ENCODE measurements at regions not wholly inside any gene's neighbourhood (a gene's known extent, or its start where the extent isn't known, plus 50 kb on each side); places are given as distances from the start of the nearest gene placed in this dataset.
"Not testable (repeated sequence)": the region's sequence is repeated elsewhere in the genome, so short reads cannot be mapped to it uniquely, and the experiment has no call there.

GRCh38 chr3:193812791-193813500 is 219.9 kb downstream of the OPA1 start:
- Histone ChIP-seq H3K4me3 (ENCODE audit: low read length) (no peak overlapping the region), H3K36me3 (ENCODE audit: control insufficient read depth, insufficient read depth, low read length) (no peaks in the 10 kb centered on the region), H3K4me1 (ENCODE audit: control insufficient read depth, insufficient read depth, low read length) (peaks cover 21% of the 10 kb centered on the region), H3K9me3 (ENCODE audit: control insufficient read depth, low read length) (no peaks in the 10 kb centered on the region), H3K27me3 (ENCODE audit: control insufficient read depth, insufficient read depth, low read length) (no peaks in the 10 kb centered on the region), H3K9ac (ENCODE audit: low read length) (no peak overlapping the region)

- Histone ChIP-seq H3K4me3 (ENCODE audit: low read length) (no peak overlapping the region), H3K4me1 (ENCODE audit: control insufficient read depth, insufficient read depth, low read length) (peaks cover 21% of the 10 kb centered on the region), H3K9ac (ENCODE audit: low read length) (no peak overlapping the region), H3K27me3 (ENCODE audit: control insufficient read depth, insufficient read depth, low read length) (no peaks in the 10 kb centered on the region), H3K9me3 (ENCODE audit: control insufficient read depth, low read length) (no peaks in the 10 kb centered on the region), H3K36me3 (ENCODE audit: control insufficient read depth, insufficient read depth, low read length) (no peaks in the 10 kb centered on the region)
Observed at GRCh38 chr3:193813501-193813830, 220.5 kb downstream of the OPA1 start.

GRCh38 chr3:193814166-193814892 is 221.3 kb downstream of the OPA1 start:
- no peaks in the 10 kb centered on the region for H3K9me3 ChIP-seq (ENCODE audit: control insufficient read depth, low read length)
- H3K4me3 ChIP-seq (ENCODE audit: low read length): no peak overlapping the region
- H3K4me1 ChIP-seq (ENCODE audit: control insufficient read depth, insufficient read depth, low read length): peaks cover 21% of the 10 kb centered on the region
- no peaks in the 10 kb centered on the region for H3K36me3 ChIP-seq (ENCODE audit: control insufficient read depth, insufficient read depth, low read length)
- no peak overlapping the region for H3K9ac ChIP-seq (ENCODE audit: low read length)
- no peaks in the 10 kb centered on the region for H3K27me3 ChIP-seq (ENCODE audit: control insufficient read depth, insufficient read depth, low read length)

- no peaks in the 10 kb centered on the region for H3K27me3 ChIP-seq (ENCODE audit: control insufficient read depth, insufficient read depth, low read length)
- H3K4me3 ChIP-seq (ENCODE audit: low read length): no peak overlapping the region
- no peak overlapping the region for H3K9ac ChIP-seq (ENCODE audit: low read length)
- no peaks in the 10 kb centered on the region for H3K36me3 ChIP-seq (ENCODE audit: control insufficient read depth, insufficient read depth, low read length)
- H3K4me1 ChIP-seq (ENCODE audit: control insufficient read depth, insufficient read depth, low read length): peaks cover 21% of the 10 kb centered on the region
- no peaks in the 10 kb centered on the region for H3K9me3 ChIP-seq (ENCODE audit: control insufficient read depth, low read length)
Observed at GRCh38 chr3:193815246-193816027, 222.4 kb downstream of the OPA1 start.

GRCh38 chr3:193816028-193816395 is 223.0 kb downstream of the OPA1 start:
- Histone ChIP-seq H3K27me3 (ENCODE audit: control insufficient read depth, insufficient read depth, low read length) (no peaks in the 10 kb centered on the region), H3K4me3 (ENCODE audit: low read length) (no peak overlapping the region), H3K4me1 (ENCODE audit: control insufficient read depth, insufficient read depth, low read length) (peaks cover 21% of the 10 kb centered on the region), H3K9me3 (ENCODE audit: control insufficient read depth, low read length) (no peaks in the 10 kb centered on the region), H3K9ac (ENCODE audit: low read length) (no peak overlapping the region), H3K36me3 (ENCODE audit: control insufficient read depth, insufficient read depth, low read length) (no peaks in the 10 kb centered on the region)

GRCh38 chr3:193816656-193817311 is 223.8 kb downstream of the OPA1 start:
- H3K9me3 ChIP-seq (ENCODE audit: control insufficient read depth, low read length): no peaks in the 10 kb centered on the region
- H3K4me3 ChIP-seq (ENCODE audit: low read length): no peak overlapping the region
- H3K4me1 ChIP-seq (ENCODE audit: control insufficient read depth, insufficient read depth, low read length): peaks cover 21% of the 10 kb centered on the region

GRCh38 chr3:193819117-193820010 is 226.4 kb downstream of the OPA1 start:
- no peaks in the 10 kb centered on the region for H3K36me3 ChIP-seq (ENCODE audit: control insufficient read depth, insufficient read depth, low read length)
- no peak overlapping the region for H3K9ac ChIP-seq (ENCODE audit: low read length)
- no peaks in the 10 kb centered on the region for H3K27me3 ChIP-seq (ENCODE audit: control insufficient read depth, insufficient read depth, low read length)
- H3K9me3 ChIP-seq (ENCODE audit: control insufficient read depth, low read length): no peaks in the 10 kb centered on the region
- H3K4me3 ChIP-seq (ENCODE audit: low read length): no peak overlapping the region
- H3K4me1 ChIP-seq (ENCODE audit: control insufficient read depth, insufficient read depth, low read length): peaks cover 12% of the 10 kb centered on the region

More at GRCh38 chr3:193816656-193817311, 223.8 kb downstream of the OPA1 start:
- H3K36me3 ChIP-seq (ENCODE audit: control insufficient read depth, insufficient read depth, low read length): no peaks in the 10 kb centered on the region
- H3K9ac ChIP-seq (ENCODE audit: low read length): no peak overlapping the region
- H3K27me3 ChIP-seq (ENCODE audit: control insufficient read depth, insufficient read depth, low read length): no peaks in the 10 kb centered on the region

GRCh38 chr3:193821151-193821668 is 228.2 kb downstream of the OPA1 start:
- Histone ChIP-seq H3K4me3 (ENCODE audit: low read length) (no peak overlapping the region), H3K9ac (ENCODE audit: low read length) (no peak overlapping the region), H3K4me1 (ENCODE audit: control insufficient read depth, insufficient read depth, low read length) (peaks cover 24% of the 10 kb centered on the region), H3K27me3 (ENCODE audit: control insufficient read depth, insufficient read depth, low read length) (no peaks in the 10 kb centered on the region), H3K9me3 (ENCODE audit: control insufficient read depth, low read length) (no peaks in the 10 kb centered on the region), H3K36me3 (ENCODE audit: control insufficient read depth, insufficient read depth, low read length) (no peaks in the 10 kb centered on the region)

GRCh38 chr3:193822492-193823212 is 229.6 kb downstream of the OPA1 start:
- Histone ChIP-seq H3K27me3 (ENCODE audit: control insufficient read depth, insufficient read depth, low read length) (no peaks in the 10 kb centered on the region), H3K36me3 (ENCODE audit: control insufficient read depth, insufficient read depth, low read length) (no peaks in the 10 kb centered on the region), H3K4me3 (ENCODE audit: low read length) (no peak overlapping the region), H3K4me1 (ENCODE audit: control insufficient read depth, insufficient read depth, low read length) (peaks cover 17% of the 10 kb centered on the region), H3K9ac (ENCODE audit: low read length) (no peak overlapping the region), H3K9me3 (ENCODE audit: control insufficient read depth, low read length) (no peaks in the 10 kb centered on the region)

- not testable (repeated sequence) for H3K4me3 ChIP-seq (ENCODE audit: low read length); H3K9ac ChIP-seq (ENCODE audit: low read length); H3K36me3 ChIP-seq (ENCODE audit: control insufficient read depth, insufficient read depth, low read length); H3K27me3 ChIP-seq (ENCODE audit: control insufficient read depth, insufficient read depth, low read length); H3K9me3 ChIP-seq (ENCODE audit: control insufficient read depth, low read length)
- peaks cover 18% of the 10 kb centered on the region for H3K4me1 ChIP-seq (ENCODE audit: control insufficient read depth, insufficient read depth, low read length)
Observed at GRCh38 chr3:193823213-193823605, 230.2 kb downstream of the OPA1 start.
